ENCODE measurements at regions not wholly inside any gene's neighbourhood (a gene's known extent, or its start where the extent isn't known, plus 50 kb on each side); places are given as distances from the start of the nearest gene placed in this dataset.

DNA sequence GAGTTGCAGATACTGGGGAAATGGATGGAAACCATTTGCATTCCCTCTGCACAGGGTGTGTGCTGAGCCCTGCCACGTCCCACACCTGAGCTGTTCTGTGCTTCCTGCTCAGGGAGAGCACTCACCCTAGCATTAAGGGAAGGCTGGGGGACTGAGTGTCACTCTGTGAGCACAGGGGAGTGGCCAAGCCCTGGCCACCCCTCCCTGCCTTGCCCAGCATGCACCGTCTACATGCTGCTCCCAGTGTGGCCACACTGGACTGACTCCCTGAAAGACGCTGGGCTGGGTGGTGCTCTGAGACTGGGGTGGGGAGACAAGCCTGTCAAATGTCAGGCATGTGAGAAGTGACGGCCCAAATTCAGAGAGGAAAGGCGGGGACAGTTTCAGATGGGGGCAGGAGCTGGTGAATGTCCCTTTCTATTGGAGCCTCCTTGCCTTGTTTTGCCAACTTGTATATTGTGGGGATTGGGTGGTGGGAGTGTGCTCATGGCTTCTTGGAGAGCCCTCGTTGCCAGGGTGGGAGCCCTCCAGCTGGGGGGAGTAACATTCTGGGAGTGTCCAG lies 298.4 kb upstream of the HS6ST1 start:
- TF ChIP-seq, protein P1, sequence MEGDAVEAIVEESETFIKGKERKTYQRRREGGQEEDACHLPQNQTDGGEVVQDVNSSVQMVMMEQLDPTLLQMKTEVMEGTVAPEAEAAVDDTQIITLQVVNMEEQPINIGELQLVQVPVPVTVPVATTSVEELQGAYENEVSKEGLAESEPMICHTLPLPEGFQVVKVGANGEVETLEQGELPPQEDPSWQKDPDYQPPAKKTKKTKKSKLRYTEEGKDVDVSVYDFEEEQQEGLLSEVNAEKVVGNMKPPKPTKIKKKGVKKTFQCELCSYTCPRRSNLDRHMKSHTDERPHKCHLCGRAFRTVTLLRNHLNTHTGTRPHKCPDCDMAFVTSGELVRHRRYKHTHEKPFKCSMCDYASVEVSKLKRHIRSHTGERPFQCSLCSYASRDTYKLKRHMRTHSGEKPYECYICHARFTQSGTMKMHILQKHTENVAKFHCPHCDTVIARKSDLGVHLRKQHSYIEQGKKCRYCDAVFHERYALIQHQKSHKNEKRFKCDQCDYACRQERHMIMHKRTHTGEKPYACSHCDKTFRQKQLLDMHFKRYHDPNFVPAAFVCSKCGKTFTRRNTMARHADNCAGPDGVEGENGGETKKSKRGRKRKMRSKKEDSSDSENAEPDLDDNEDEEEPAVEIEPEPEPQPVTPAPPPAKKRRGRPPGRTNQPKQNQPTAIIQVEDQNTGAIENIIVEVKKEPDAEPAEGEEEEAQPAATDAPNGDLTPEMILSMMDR (conservative IDR thresholded peaks at IDR 0.05; ENCODE audit: low read depth, low read length) = no peak
- TF ChIP-seq EZH2 (IDR thresholded peaks at IDR 0.05; ENCODE audit: low read length, unreplicated experiment) (no peak), EZH2phosphoT487 (IDR thresholded peaks at IDR 0.05; ENCODE audit: borderline replicate concordance, low read length) (no peak)
